ENCODE measurements at regions not wholly inside any gene's neighbourhood (a gene's known extent, or its start where the extent isn't known, plus 50 kb on each side); places are given as distances from the start of the nearest gene placed in this dataset.

DNA sequence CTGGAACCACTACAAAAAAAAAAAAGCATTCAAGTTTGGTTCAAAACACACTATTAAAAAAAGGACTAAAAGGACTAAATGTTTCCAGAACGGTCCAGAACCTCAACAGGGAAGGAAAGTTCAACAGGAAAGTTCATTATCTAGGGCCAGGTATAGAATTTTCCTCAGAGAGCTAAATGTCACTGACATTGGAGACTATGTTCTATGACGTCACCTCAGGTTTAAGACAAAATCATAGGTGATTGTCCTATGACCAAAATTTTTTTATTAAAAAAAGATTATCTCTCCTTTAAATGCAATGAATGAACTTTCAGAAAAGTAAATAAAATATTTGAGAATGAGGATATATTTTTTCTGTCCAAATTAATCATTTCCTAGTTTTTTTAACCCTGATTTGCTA, 746.7 kb upstream of the USP15 start:
- TF ChIP-seq POLR2AphosphoS5 (IDR thresholded peaks at IDR 0.05) (no peak), CTCF (IDR thresholded peaks at IDR 0.05) (no peak), POLR2A (IDR thresholded peaks at IDR 0.05) (no peak)

Data from breast epithelium (tissue), 3 donors.